K562 (cell line): ENCODE measurements at regions not wholly inside any gene's neighbourhood (a gene's known extent, or its start where the extent isn't known, plus 50 kb on each side); places are given as distances from the start of the nearest gene placed in this dataset.

ENCODE experiments used
- ATAC-seq: fragments of 200-7000 bp; cut with Tn5 transposase; 3 replicates; pipeline ENCODE4 v1.9.1; 2020; ENCODE audit warnings: moderate library complexity
- BruUV-seq: library from RNA; stranded (reverse); fragments of 400-500 nt; replicated peaks from 2 replicates; lab custom pipeline; 2021; lab: Mats Ljungman, UMichigan
- CTCF ChIA-PET: fragments of 300-600 bp; formaldehyde crosslinking; extraction: SDS; loops from one replicate; lab custom pipeline; 2021; ENCODE audit warnings: low intra/inter-chr PET ratio; lab: Yijun Ruan, JAX
- POLR2A ChIA-PET: fragments of 300-600, 350-650 bp; sonication (Branson Sonifier 250); formaldehyde crosslinking; extraction: SDS; loops from one replicate; lab custom pipeline; 2021; ENCODE audit warnings: antibody characterized with exemption, inconsistent platforms; lab: Yijun Ruan, JAX
- DNase-seq, 4 experiments: peaks; one replicate each; pipeline versions ENCODE4 v3.0.0 to v3.0.0-alpha.2; 2011 to 2018; ENCODE audit warnings: low spot score in 3 of 4, mixed read lengths in 3 of 4; ENCODE audit errors: extremely low read depth in 1 of 4
- FAIRE-seq: peaks from 2 replicates; lab custom pipeline; 2011; peaks lifted over from hg19 to GRCh38; lab: Jason Lieb, UNC
- H2AFZ ChIP-seq: 2 replicates; pipeline ENCODE4 v1.6.0; 2011; ENCODE audit warnings: low read depth, low read length, control low read depth, inconsistent platforms
- H3K27ac ChIP-seq: fragments of 200-600 bp; 3 replicates; pipeline ENCODE4 v1.8.0; 2011; ENCODE audit warnings: low read depth, mild to moderate bottlenecking, control low read depth, inconsistent platforms, low read length, moderate library complexity, mixed read lengths; ENCODE audit errors: extremely low read depth
- H3K27me3 ChIP-seq, 2 experiments: fragments of 300-600 bp in 1 of 2; 2 replicates in 1 of 2; 3 replicates in 1 of 2; pipeline versions ENCODE4 v1.6.0 to v1.8.0; 2011; ENCODE audit warnings: inconsistent platforms in 2 of 2, low read length in 2 of 2, mild to moderate bottlenecking in 1 of 2, mixed read lengths in 1 of 2, moderate library complexity in 1 of 2; ENCODE audit not compliant: control insufficient read depth in 2 of 2, insufficient read depth in 2 of 2
- H3K36me3 ChIP-seq: fragments of 300-600 bp; 3 replicates; pipeline ENCODE4 v1.8.0; 2011; ENCODE audit warnings: mild to moderate bottlenecking, low read length, inconsistent platforms; ENCODE audit not compliant: control insufficient read depth, insufficient read depth
- H3K4me1 ChIP-seq, 2 experiments: fragments of 200-600 bp in 1 of 2; replicated peaks in 1 of 2; 2 replicates in 1 of 2; 3 replicates in 1 of 2; pipeline versions ENCODE4 v1.5.1 to v1.8.0; 2011; ENCODE audit warnings: inconsistent platforms in 2 of 2, low read length in 2 of 2, mild to moderate bottlenecking in 1 of 2, mixed read lengths in 1 of 2, moderate library complexity in 1 of 2; ENCODE audit not compliant: control insufficient read depth in 2 of 2, insufficient read depth in 2 of 2
- H3K4me2 ChIP-seq: 2 replicates; pipeline ENCODE4 v1.6.1; 2011; ENCODE audit warnings: low read length, control low read depth, inconsistent platforms, mixed read lengths; ENCODE audit not compliant: insufficient read depth
- H3K4me3 ChIP-seq: fragments of 200-600 bp; sonication (generic), shearing (Covaris generic); 2 replicates; pipeline ENCODE4 v1.5.1; 2016; ENCODE audit warnings: control low read depth, inconsistent platforms
- H3K79me2 ChIP-seq: fragments of 200-600 bp; 3 replicates; pipeline ENCODE4 v1.8.0; 2011; ENCODE audit warnings: low read length, inconsistent platforms; ENCODE audit not compliant: control insufficient read depth, insufficient read depth
- H3K9ac ChIP-seq, 2 experiments: 2 replicates each; pipeline versions ENCODE4 v1.6.0 to v1.6.1; 2011; ENCODE audit warnings: low read depth in 2 of 2, low read length in 2 of 2, control low read depth in 1 of 2, inconsistent platforms in 1 of 2, mild to moderate bottlenecking in 1 of 2, mixed read lengths in 1 of 2; ENCODE audit not compliant: insufficient read depth in 1 of 2
- H3K9me1 ChIP-seq: one replicate; pipeline ENCODE4 v1.6.0; 2011; ENCODE audit warnings: inconsistent platforms, mild to moderate bottlenecking, low read length, moderate library complexity; ENCODE audit not compliant: control insufficient read depth, insufficient read depth
- H3K9me3 ChIP-seq: replicated peaks from 2 replicates; pipeline ENCODE4 v1.5.1; 2011; ENCODE audit warnings: low read depth, low read length, inconsistent platforms; ENCODE audit not compliant: control insufficient read depth, insufficient read depth
- H4K20me1 ChIP-seq: replicated peaks from 2 replicates; pipeline ENCODE4 v1.6.1; 2011; ENCODE audit warnings: low read length, inconsistent platforms, mixed read lengths; ENCODE audit not compliant: control insufficient read depth, insufficient read depth
- FOXP1 ChIP-seq: sonication (generic); formaldehyde crosslinking; IDR thresholded peaks from 2 replicates; pipeline ENCODE4 v1.8.0; 2022; ENCODE audit warnings: mild to moderate bottlenecking, missing genetic modification reagents
- GTF2F1 ChIP-seq: IDR thresholded peaks from 2 replicates; pipeline ENCODE4 v1.6.1; 2011; ENCODE audit warnings: low read depth, low read length, improper control_type of control experiment
- IRF9 ChIP-seq: fragments of 450-650 bp; IDR thresholded peaks from 2 replicates; pipeline ENCODE4 v1.6.1; 2016; ENCODE audit warnings: missing biosample characterization, missing genetic modification characterization
- MAZ ChIP-seq, 2 experiments: fragments of 450-650 bp in 1 of 2; sonication (generic) in 1 of 2; formaldehyde crosslinking; IDR thresholded peaks in 1 of 2; conservative IDR thresholded peaks in 1 of 2; 2 replicates each; pipeline versions ENCODE4 v1.4.0 to v1.5.0; 2020; ENCODE audit warnings: mild to moderate bottlenecking in 1 of 2, missing genetic modification reagents in 1 of 2
- MCM2 ChIP-seq: fragments of 450-650 bp; IDR thresholded peaks from 2 replicates; pipeline ENCODE4 v1.6.1; 2017; ENCODE audit warnings: low read depth, mild to moderate bottlenecking
- RFX5 ChIP-seq: IDR thresholded peaks from 2 replicates; pipeline ENCODE4 v1.6.1; 2011; ENCODE audit warnings: low read depth, mild to moderate bottlenecking, improper control_type of control experiment, low read length
- SMAD4 ChIP-seq: fragments of 250-450 bp; sonication (Bioruptor Pico); conservative IDR thresholded peaks from 2 replicates; pipeline ENCODE4 v1.8.0; 2021; ENCODE audit warnings: inconsistent platforms, mild to moderate bottlenecking, moderate library complexity
- TOE1 ChIP-seq, 2 experiments: fragments of 450-650 bp in 1 of 2; sonication (generic) in 1 of 2; formaldehyde crosslinking in 1 of 2; IDR thresholded peaks; 2 replicates each; pipeline versions ENCODE4 v1.7.1 to v1.8.0; 2016 to 2022; ENCODE audit warnings: borderline replicate concordance in 2 of 2, mild to moderate bottlenecking in 2 of 2, antibody characterized with exemption in 1 of 2, inconsistent platforms in 1 of 2, low read depth in 1 of 2, missing genetic modification reagents in 1 of 2, moderate library complexity in 1 of 2
- ZBTB26 ChIP-seq: fragments of 450-650 bp; formaldehyde crosslinking; IDR thresholded peaks from 2 replicates; pipeline ENCODE4 v1.4.0; 2022; ENCODE audit warnings: missing genetic modification characterization
- ZNF589 ChIP-seq: fragments of 200-800 bp; sonication (Bioruptor generic); IDR thresholded peaks from 2 replicates; pipeline ENCODE4 v1.6.1; 2016; ENCODE audit warnings: low read depth, missing genetic modification characterization, missing compliant biosample characterization
- WGBS: fragments of 100-300 bp; shearing (Covaris generic); methylation state at CpG from one replicate; pipeline ENCODE4 v1.1.6; 2016; ENCODE audit warnings: low coverage, mixed read lengths; ENCODE audit not compliant: insufficient coverage; ENCODE audit errors: missing lambda C conversion rate; 5-methylcytosine and 5-hydroxymethylcytosine counted together
- in situ Hi-C: fragments of 300-500 bp; cut with MboI; formaldehyde crosslinking; loops from 4 replicates; pipeline ENCODE4 v1.15.0; 2018; ENCODE audit warnings: inconsistent platforms, mixed read lengths
- intact Hi-C: fragments of 100-400 bp; cut with micrococcal nuclease; formaldehyde crosslinking; loops from 2 replicates; pipeline ENCODE4 v1.14.2; 2022

- H3K27ac ChIP-seq = no peak overlapping the region
- in situ Hi-C loops = no loop called here
- H3K36me3 ChIP-seq = no peaks in the 10 kb centered on the region
- no peaks in the 10 kb centered on the region for H4K20me1 ChIP-seq
- no peaks in the 10 kb centered on the region for H3K27me3 ChIP-seq
- no peaks in the 10 kb centered on the region for H3K4me1 ChIP-seq
- H3K79me2 ChIP-seq = no peaks in the 10 kb centered on the region
- no peak for ATAC-seq
- no peaks in the 10 kb centered on the region for H3K9me1 ChIP-seq
- no TSS peak for BruUV-seq
- no peak overlapping the region for H3K4me3 ChIP-seq
- 0% methylated on average over 1 of the region's 1 CpG for WGBS
- CTCF ChIA-PET = no interaction called here
- TF ChIP-seq RFX5 (no peak), SMAD4 (CRISPR knock-in tag) (no peak), MCM2 (no peak), ZNF589 (no peak), MAZ (CRISPR knock-in tag; conservative IDR thresholded peaks at IDR 0.05 in 1 of 2, IDR thresholded peaks at IDR 0.05 in 1 of 2) (no peak), TOE1 (IDR thresholded peaks at IDR 0.05; ENCODE audit: borderline replicate concordance) (no peak), TOE1 (CRISPR knock-in tag; IDR thresholded peaks at IDR 0.05; ENCODE audit: borderline replicate concordance, low read depth) (no peak), IRF9 (tag) (no peak), FOXP1 (no peak), GTF2F1 (no peak), ZBTB26 (CRISPR knock-in tag) (no peak)
- TF ChIP-seq, all 486 proteins: peak for 0
- DNase-seq (no peak), FAIRE-seq (no peak)
- H2AFZ ChIP-seq = no peak overlapping the region
- H3K4me2 ChIP-seq = no peak overlapping the region
- H3K9ac ChIP-seq = no peak overlapping the region
- intact Hi-C loops = no loop called here
- H3K9me3 ChIP-seq = no peaks in the 10 kb centered on the region
- POLR2A ChIA-PET = no interaction called here
Observed at GRCh38 chr4:156029691-156030090, 76.0 kb upstream of the CTSO start.
